ENCODE measurements at regions not wholly inside any gene's neighbourhood (a gene's known extent, or its start where the extent isn't known, plus 50 kb on each side); places are given as distances from the start of the nearest gene placed in this dataset.

GRCh38 chr12:43029971-43030370 lies 440.4 kb upstream of the PRICKLE1 start:
- TF ChIP-seq CTCF (IDR thresholded peaks at IDR 0.05; ENCODE audit: low read depth, low read length), result no peak
- DNase-seq, result no peak
- H3K27me3 ChIP-seq, result no peaks in the 10 kb centered on the region
- H3K4me1 ChIP-seq, result peaks cover 3% of the 10 kb centered on the region; the same call in 1 of the 2 replicates
- H3K4me3 ChIP-seq (ENCODE audit: low read depth, low read length), result no peak overlapping the region
- no peaks in the 10 kb centered on the region for H3K36me3 ChIP-seq
- no peaks in the 10 kb centered on the region for H3K9me3 ChIP-seq

- TF ChIP-seq CTCF (IDR thresholded peaks at IDR 0.05; ENCODE audit: low read depth, low read length), result no peak
- H3K27me3 ChIP-seq, result no peaks in the 10 kb centered on the region
- no peaks in the 10 kb centered on the region for H3K9me3 ChIP-seq
- no peak overlapping the region for H3K4me3 ChIP-seq (ENCODE audit: low read depth, low read length)
- no peak for DNase-seq
- H3K36me3 ChIP-seq, result no peaks in the 10 kb centered on the region
- no peaks in the 10 kb centered on the region for H3K4me1 ChIP-seq
Observed at GRCh38 chr12:43028826-43029225, 439.3 kb upstream of the PRICKLE1 start.

- no peak for TF ChIP-seq CTCF (IDR thresholded peaks at IDR 0.05; ENCODE audit: low read depth, low read length)
Observed at GRCh38 chr12:43022838-43023237, 433.3 kb upstream of the PRICKLE1 start.

GRCh38 chr12:43015090-43015737 lies 425.7 kb upstream of the PRICKLE1 start:
- no peak for DNase-seq
- H3K36me3 ChIP-seq, result no peaks in the 10 kb centered on the region
- H3K4me1 ChIP-seq, result peaks cover 4% of the 10 kb centered on the region; the same call in 1 of the 2 replicates
- H3K4me3 ChIP-seq (ENCODE audit: low read depth, low read length), result no peak overlapping the region
- no peaks in the 10 kb centered on the region for H3K9me3 ChIP-seq
- no peak for TF ChIP-seq CTCF (IDR thresholded peaks at IDR 0.05; ENCODE audit: low read depth, low read length)
- H3K27me3 ChIP-seq, result no peaks in the 10 kb centered on the region

More at GRCh38 chr12:43022838-43023237, 433.3 kb upstream of the PRICKLE1 start:
- Histone ChIP-seq H3K36me3 (no peaks in the 10 kb centered on the region), H3K27me3 (no peaks in the 10 kb centered on the region), H3K9me3 (no peaks in the 10 kb centered on the region), H3K4me1 (no peaks in the 10 kb centered on the region), H3K4me3 (ENCODE audit: low read depth, low read length) (no peak overlapping the region)
- no peak for DNase-seq

GRCh38 chr12:43011383-43011926 lies 421.9 kb upstream of the PRICKLE1 start:
- Histone ChIP-seq H3K36me3 (no peaks in the 10 kb centered on the region), H3K4me1 (peaks cover 4% of the 10 kb centered on the region; the same call in 1 of the 2 replicates), H3K27me3 (no peaks in the 10 kb centered on the region), H3K4me3 (ENCODE audit: low read depth, low read length) (no peak overlapping the region), H3K9me3 (no peaks in the 10 kb centered on the region)
- no peak for DNase-seq
- TF ChIP-seq CTCF (IDR thresholded peaks at IDR 0.05; ENCODE audit: low read depth, low read length), result no peak

GRCh38 chr12:43009846-43010240 lies 420.3 kb upstream of the PRICKLE1 start:
- no peak for TF ChIP-seq CTCF (IDR thresholded peaks at IDR 0.05; ENCODE audit: low read depth, low read length)
- no peak for DNase-seq
- H3K9me3 ChIP-seq, result no peaks in the 10 kb centered on the region
- no peaks in the 10 kb centered on the region for H3K27me3 ChIP-seq
- peaks cover 8% of the 10 kb centered on the region for H3K4me1 ChIP-seq
- H3K4me3 ChIP-seq (ENCODE audit: low read depth, low read length), result no peak overlapping the region
- no peaks in the 10 kb centered on the region; the same call in 1 of the 2 replicates for H3K36me3 ChIP-seq

Data from BE2C (cell line).